Fibroblast of lung (primary cell): ENCODE measurements at regions not wholly inside any gene's neighbourhood (a gene's known extent, or its start where the extent isn't known, plus 50 kb on each side); places are given as distances from the start of the nearest gene placed in this dataset.

Experiments used
- DNase-seq, 2 donors: peaks; one replicate each; pipeline versions ENCODE4 v3.0.0 to v3.0.0-alpha.2; 2010; ENCODE audit warnings: low read depth in 2 of 2
- H2AFZ ChIP-seq: 2 replicates; pipeline ENCODE4 v1.5.1; 2012; ENCODE audit warnings: low read length, control low read depth, inconsistent platforms
- H3K27ac ChIP-seq: 2 replicates; pipeline ENCODE4 v1.5.1; 2011; ENCODE audit warnings: low read length, control low read depth; ENCODE audit not compliant: insufficient read depth
- H3K27me3 ChIP-seq: 2 replicates; pipeline ENCODE4 v1.5.1; 2011; ENCODE audit warnings: mild to moderate bottlenecking, low read length; ENCODE audit not compliant: control insufficient read depth, insufficient read depth
- H3K36me3 ChIP-seq: 2 replicates; pipeline ENCODE4 v1.5.1; 2011; ENCODE audit warnings: low read length; ENCODE audit not compliant: control insufficient read depth, insufficient read depth
- H3K4me1 ChIP-seq: 2 replicates; pipeline ENCODE4 v1.5.1; 2011; ENCODE audit warnings: low read length; ENCODE audit not compliant: control insufficient read depth, insufficient read depth; ENCODE audit errors: extremely low read depth
- H3K4me2 ChIP-seq: 2 replicates; pipeline ENCODE4 v1.5.1; 2011; ENCODE audit warnings: low read length, control low read depth; ENCODE audit not compliant: insufficient read depth; ENCODE audit errors: extremely low read depth
- H3K4me3 ChIP-seq, 4 experiments: fragments of 200-600 bp in 1 of 4; sonication (generic) in 1 of 4; replicated peaks in 1 of 4; 2 replicates each; pipeline ENCODE4 v1.5.1; 2011 to 2016; ENCODE audit warnings: low read length in 4 of 4, low read depth in 3 of 4, mild to moderate bottlenecking in 3 of 4, control low read depth in 2 of 4, inconsistent platforms in 1 of 4, mixed read lengths in 1 of 4; ENCODE audit not compliant: insufficient read depth in 1 of 4; ENCODE audit errors: control extremely low read depth in 1 of 4
- H3K79me2 ChIP-seq: 2 replicates; pipeline ENCODE4 v1.5.1; 2012; ENCODE audit warnings: mild to moderate bottlenecking, low read length, inconsistent platforms; ENCODE audit not compliant: control insufficient read depth, insufficient read depth
- H3K9ac ChIP-seq: 2 replicates; pipeline ENCODE4 v1.5.1; 2011; ENCODE audit warnings: mild to moderate bottlenecking, low read length, control low read depth; ENCODE audit not compliant: insufficient read depth
- H3K9me3 ChIP-seq: 2 replicates; pipeline ENCODE4 v1.5.1; 2012; ENCODE audit warnings: low read depth, low read length; ENCODE audit not compliant: control insufficient read depth, insufficient read depth
- H4K20me1 ChIP-seq: 2 replicates; pipeline ENCODE4 v1.5.1; 2011; ENCODE audit warnings: low read length; ENCODE audit not compliant: control insufficient read depth, insufficient read depth; ENCODE audit errors: extremely low read depth
- CTCF ChIP-seq, 2 donors: IDR thresholded peaks in 1 of 2; conservative IDR thresholded peaks in 1 of 2; 1 replicate in 1 of 2; 2 replicates in 1 of 2; pipeline ENCODE4 v1.5.1; 2011 to 2012; ENCODE audit warnings: low read length in 2 of 2, control low read depth in 1 of 2, inconsistent platforms in 1 of 2, low read depth in 1 of 2, mild to moderate bottlenecking in 1 of 2
- EZH2 ChIP-seq: IDR thresholded peaks from 2 replicates; pipeline ENCODE4 v1.5.1; 2012; ENCODE audit warnings: low read length, control low read depth, mild to moderate bottlenecking; ENCODE audit errors: missing control alignments

- H3K9me3 ChIP-seq: no peaks in the 10 kb centered on the region
- H3K4me1 ChIP-seq: no peaks in the 10 kb centered on the region
- H2AFZ ChIP-seq: no peak overlapping the region
- H3K4me3 ChIP-seq: no peak overlapping the region
- H3K79me2 ChIP-seq: no peaks in the 10 kb centered on the region
- no peak overlapping the region for H3K27ac ChIP-seq
- no peak overlapping the region for H3K9ac ChIP-seq
- H4K20me1 ChIP-seq: no peaks in the 10 kb centered on the region
- no peak overlapping the region for H3K4me2 ChIP-seq
- TF ChIP-seq CTCF (conservative IDR thresholded peaks at IDR 0.05 in 1 of 2, IDR thresholded peaks at IDR 0.05 in 1 of 2; ENCODE audit: low read depth in 1 of 2, low read length in 2 of 2): no peak
- TF ChIP-seq EZH2: no peak
- no peaks in the 10 kb centered on the region for H3K36me3 ChIP-seq
- DNase-seq: no peak
- H3K27me3 ChIP-seq: no peaks in the 10 kb centered on the region
These were observed 156.8 kb upstream of the GADL1 start for GRCh38 chr3:31051226-31051625.

- no peak overlapping the region for H3K4me2 ChIP-seq
- H3K79me2 ChIP-seq: no peaks in the 10 kb centered on the region
- H2AFZ ChIP-seq: no peak overlapping the region
- H3K4me1 ChIP-seq: no peaks in the 10 kb centered on the region
- no peak for TF ChIP-seq CTCF (conservative IDR thresholded peaks at IDR 0.05 in 1 of 2, IDR thresholded peaks at IDR 0.05 in 1 of 2; ENCODE audit: low read depth in 1 of 2, low read length in 2 of 2)
- no peak for TF ChIP-seq EZH2
- no peaks in the 10 kb centered on the region for H3K9me3 ChIP-seq
- H3K27me3 ChIP-seq: no peaks in the 10 kb centered on the region
- no peak for DNase-seq
- H3K9ac ChIP-seq: no peak overlapping the region
- no peak overlapping the region for H3K27ac ChIP-seq
- H3K4me3 ChIP-seq: no peak overlapping the region
- no peaks in the 10 kb centered on the region for H3K36me3 ChIP-seq
- H4K20me1 ChIP-seq: no peaks in the 10 kb centered on the region
These were observed 158.8 kb upstream of the GADL1 start for GRCh38 chr3:31053299-31053698.

GRCh38 chr3:31054032-31054431 lies 159.6 kb upstream of the GADL1 start:
- Histone ChIP-seq H3K36me3 (no peaks in the 10 kb centered on the region), H2AFZ (no peak overlapping the region)
- TF ChIP-seq EZH2 (no peak), CTCF (conservative IDR thresholded peaks at IDR 0.05 in 1 of 2, IDR thresholded peaks at IDR 0.05 in 1 of 2; ENCODE audit: low read depth in 1 of 2, low read length in 2 of 2) (no peak)

More at GRCh38 chr3:31054032-31054431, 159.6 kb upstream of the GADL1 start:
- DNase-seq: no peak
- H3K9me3 ChIP-seq: no peaks in the 10 kb centered on the region
- H3K4me2 ChIP-seq: no peak overlapping the region
- no peaks in the 10 kb centered on the region for H3K27me3 ChIP-seq
- no peak overlapping the region for H3K9ac ChIP-seq
- H3K27ac ChIP-seq: no peak overlapping the region
- H3K79me2 ChIP-seq: no peaks in the 10 kb centered on the region
- H4K20me1 ChIP-seq: no peaks in the 10 kb centered on the region
- no peaks in the 10 kb centered on the region for H3K4me1 ChIP-seq
- no peak overlapping the region for H3K4me3 ChIP-seq
